Brain pericyte (primary cell): ENCODE measurements at regions not wholly inside any gene's neighbourhood (a gene's known extent, or its start where the extent isn't known, plus 50 kb on each side); places are given as distances from the start of the nearest gene placed in this dataset.
"Not testable (repeated sequence)": the region's sequence is repeated elsewhere in the genome, so short reads cannot be mapped to it uniquely, and the experiment has no call there.

Experiments used
- DNase-seq: peaks from one replicate; pipeline ENCODE4 v3.0.0-alpha.2; 2012; ENCODE audit warnings: low read depth, low spot score

- no peak for DNase-seq
These were observed 93.7 kb downstream of the TRIM43 start for GRCh38 chr2:95685513-95685912.

- DNase-seq: not testable (repeated sequence)
These were observed 94.4 kb downstream of the TRIM43 start for GRCh38 chr2:95686056-95686825.

- not testable (repeated sequence) for DNase-seq
These were observed 96.1 kb downstream of the TRIM43 start for GRCh38 chr2:95687852-95688251.

- DNase-seq: not testable (repeated sequence)
These were observed 99.4 kb downstream of the TRIM43 start for GRCh38 chr2:95691210-95691609.

GRCh38 chr2:95693071-95693846, 101.5 kb downstream of the TRIM43 start:
- not testable (repeated sequence) for DNase-seq

GRCh38 chr2:95695613-95696012, 103.8 kb downstream of the TRIM43 start:
- DNase-seq: no peak

GRCh38 chr2:95698146-95698545, 106.3 kb downstream of the TRIM43 start:
- DNase-seq: no peak

GRCh38 chr2:95699201-95700184, 107.7 kb downstream of the TRIM43 start:
- not testable (repeated sequence) for DNase-seq

- no peak for DNase-seq
These were observed 108.7 kb downstream of the TRIM43 start for GRCh38 chr2:95700519-95700918.

GRCh38 chr2:95702471-95702870, 110.7 kb downstream of the TRIM43 start:
- DNase-seq: no peak

- not testable (repeated sequence) for DNase-seq
These were observed 115.4 kb downstream of the TRIM43 start for GRCh38 chr2:95707161-95707560.

- no peak for DNase-seq
These were observed 116.0 kb downstream of the TRIM43 start for GRCh38 chr2:95707837-95708236.

- DNase-seq: no peak
These were observed 118.0 kb downstream of the TRIM43 start for GRCh38 chr2:95709831-95710230.

- DNase-seq: not testable (repeated sequence)
These were observed 121.8 kb downstream of the TRIM43 start for GRCh38 chr2:95713470-95714177.

- DNase-seq: not testable (repeated sequence)
These were observed 122.6 kb downstream of the TRIM43 start for GRCh38 chr2:95714398-95714797.

- no peak for DNase-seq
These were observed 127.8 kb downstream of the TRIM43 start for GRCh38 chr2:95719473-95720060.

GRCh38 chr2:95721726-95722125, 129.9 kb downstream of the TRIM43 start:
- no peak for DNase-seq

- DNase-seq: no peak
These were observed 130.4 kb downstream of the TRIM43 start for GRCh38 chr2:95722131-95722697.

- DNase-seq: not testable (repeated sequence)
These were observed 131.9 kb downstream of the TRIM43 start for GRCh38 chr2:95723627-95724210.

- not testable (repeated sequence) for DNase-seq
These were observed 133.4 kb downstream of the TRIM43 start for GRCh38 chr2:95725191-95725590.
